K562 (cell line): ENCODE measurements at regions not wholly inside any gene's neighbourhood (a gene's known extent, or its start where the extent isn't known, plus 50 kb on each side); places are given as distances from the start of the nearest gene placed in this dataset.

Experiments used
- CBFB ChIP-seq: sonication (generic); formaldehyde crosslinking; IDR thresholded peaks from 2 replicates; pipeline ENCODE4 v1.4.0; 2020; ENCODE audit warnings: mild to moderate bottlenecking, missing genetic modification reagents
- NEUROD1 ChIP-seq: fragments of 150-350 bp; IDR thresholded peaks from 2 replicates; pipeline ENCODE4 v1.6.1; 2014; ENCODE audit warnings: borderline replicate concordance, low read length, low read depth; ENCODE audit not compliant: partially characterized antibody
- SAFB2 ChIP-seq: fragments of 200-400 bp; formaldehyde crosslinking; IDR thresholded peaks from 2 replicates; pipeline ENCODE4 v1.6.1; 2018; ENCODE audit warnings: borderline replicate concordance, low read length, low read depth, moderate library complexity; ENCODE audit not compliant: severe bottlenecking
- TAF1 ChIP-seq: IDR thresholded peaks from 2 replicates; pipeline ENCODE4 v1.6.1; 2011; ENCODE audit warnings: mild to moderate bottlenecking, low read length, moderate library complexity; ENCODE audit not compliant: insufficient read depth, control insufficient read depth, severe bottlenecking; ENCODE audit errors: extremely low read depth
- TARDBP ChIP-seq: fragments of 450-650 bp; IDR thresholded peaks from 2 replicates; pipeline ENCODE4 v1.6.1; 2016
- ZKSCAN8 ChIP-seq: fragments of 200-800 bp; sonication (Bioruptor generic); IDR thresholded peaks from 2 replicates; pipeline ENCODE4 v1.6.1; 2016; ENCODE audit warnings: missing genetic modification characterization, missing compliant biosample characterization
- ZNF696 ChIP-seq: fragments of 250-450 bp; sonication (Bioruptor Pico); conservative IDR thresholded peaks from 2 replicates; pipeline ENCODE4 v1.4.0; 2020; ENCODE audit warnings: mild to moderate bottlenecking, moderate library complexity
- ZSCAN29 ChIP-seq: fragments of 450-650 bp; IDR thresholded peaks from 2 replicates; pipeline ENCODE4 v1.6.1; 2017
- TF ChIP-seq, protein P1 (sequence below): fragments of 250-450 bp; sonication (Bioruptor Pico); IDR thresholded peaks from 2 replicates; pipeline ENCODE4 v1.8.0; 2021; ENCODE audit warnings: moderate library complexity, mild to moderate bottlenecking, inconsistent platforms
- TF ChIP-seq, protein P2 (sequence below): fragments of 450-650 bp; IDR thresholded peaks from 2 replicates; pipeline ENCODE4 v1.6.1; 2016; ENCODE audit warnings: antibody characterized with exemption
- TF ChIP-seq, protein P3 (sequence below): fragments of 450-650 bp; IDR thresholded peaks from 2 replicates; pipeline ENCODE4 v1.6.1; 2018; ENCODE audit warnings: mild to moderate bottlenecking, low read depth; ENCODE audit not compliant: partially characterized antibody
- TF ChIP-seq, protein P4 (sequence below), 2 experiments: IDR thresholded peaks in 1 of 2; conservative IDR thresholded peaks in 1 of 2; 2 replicates each; pipeline ENCODE4 v1.6.1; 2016; ENCODE audit warnings: low read depth in 2 of 2, mild to moderate bottlenecking in 1 of 2, missing compliant biosample characterization in 1 of 2, missing genetic modification characterization in 1 of 2, moderate library complexity in 1 of 2
- TF ChIP-seq, protein P5 (sequence below): fragments of 450-650 bp; IDR thresholded peaks from 2 replicates; pipeline ENCODE4 v1.6.1; 2017; ENCODE audit warnings: antibody characterized with exemption, mild to moderate bottlenecking
- TF ChIP-seq, protein P6 (sequence below): fragments of 450-650 bp; IDR thresholded peaks from 2 replicates; pipeline ENCODE4 v1.6.1; 2016

DNA sequence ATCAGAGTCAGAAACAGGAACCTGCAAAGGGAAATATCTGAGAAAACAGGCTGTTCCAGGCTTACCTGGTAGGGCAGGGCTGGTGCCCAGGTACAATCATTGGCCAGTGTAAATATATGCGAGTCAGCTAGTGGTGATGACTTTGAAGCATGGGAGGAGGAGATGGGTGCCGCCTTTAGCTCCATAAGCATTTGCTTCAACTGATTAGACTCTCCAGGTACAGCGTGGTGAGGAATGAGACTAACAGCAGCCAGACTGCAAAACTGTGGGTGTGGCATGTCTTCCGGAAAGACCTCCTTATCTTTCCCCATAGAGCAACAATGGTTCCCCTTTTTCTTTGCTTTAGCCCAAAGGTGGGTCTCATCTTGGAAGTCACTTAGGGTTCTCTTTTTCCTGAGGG lies 137.2 kb downstream of the LRIG2 start (continued):
- TF ChIP-seq, protein P1, sequence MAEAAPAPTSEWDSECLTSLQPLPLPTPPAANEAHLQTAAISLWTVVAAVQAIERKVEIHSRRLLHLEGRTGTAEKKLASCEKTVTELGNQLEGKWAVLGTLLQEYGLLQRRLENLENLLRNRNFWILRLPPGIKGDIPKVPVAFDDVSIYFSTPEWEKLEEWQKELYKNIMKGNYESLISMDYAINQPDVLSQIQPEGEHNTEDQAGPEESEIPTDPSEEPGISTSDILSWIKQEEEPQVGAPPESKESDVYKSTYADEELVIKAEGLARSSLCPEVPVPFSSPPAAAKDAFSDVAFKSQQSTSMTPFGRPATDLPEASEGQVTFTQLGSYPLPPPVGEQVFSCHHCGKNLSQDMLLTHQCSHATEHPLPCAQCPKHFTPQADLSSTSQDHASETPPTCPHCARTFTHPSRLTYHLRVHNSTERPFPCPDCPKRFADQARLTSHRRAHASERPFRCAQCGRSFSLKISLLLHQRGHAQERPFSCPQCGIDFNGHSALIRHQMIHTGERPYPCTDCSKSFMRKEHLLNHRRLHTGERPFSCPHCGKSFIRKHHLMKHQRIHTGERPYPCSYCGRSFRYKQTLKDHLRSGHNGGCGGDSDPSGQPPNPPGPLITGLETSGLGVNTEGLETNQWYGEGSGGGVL (CRISPR knock-in tag), result no peak
- TF ChIP-seq CBFB (CRISPR knock-in tag) (no peak), NEUROD1 (no peak), TARDBP (no peak), SAFB2 (no peak), TAF1 (no peak), ZNF696 (CRISPR knock-in tag) (no peak), ZSCAN29 (no peak), ZKSCAN8 (CRISPR knock-in tag) (no peak)
- TF ChIP-seq, protein P2, sequence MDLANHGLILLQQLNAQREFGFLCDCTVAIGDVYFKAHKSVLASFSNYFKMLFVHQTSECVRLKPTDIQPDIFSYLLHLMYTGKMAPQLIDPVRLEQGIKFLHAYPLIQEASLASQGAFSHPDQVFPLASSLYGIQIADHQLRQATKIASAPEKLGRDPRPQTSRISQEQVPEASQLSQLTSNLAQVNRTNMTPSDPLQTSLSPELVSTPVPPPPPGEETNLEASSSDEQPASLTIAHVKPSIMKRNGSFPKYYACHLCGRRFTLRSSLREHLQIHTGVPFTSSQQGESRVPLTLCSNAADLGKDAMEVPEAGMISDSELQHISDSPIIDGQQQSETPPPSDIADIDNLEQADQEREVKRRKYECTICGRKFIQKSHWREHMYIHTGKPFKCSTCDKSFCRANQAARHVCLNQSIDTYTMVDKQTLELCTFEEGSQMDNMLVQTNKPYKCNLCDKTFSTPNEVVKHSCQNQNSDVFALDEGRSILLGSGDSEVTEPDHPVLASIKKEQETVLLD, result peak; percentile 15; the same call in 1 of the 2 replicates
- TF ChIP-seq, protein P3, sequence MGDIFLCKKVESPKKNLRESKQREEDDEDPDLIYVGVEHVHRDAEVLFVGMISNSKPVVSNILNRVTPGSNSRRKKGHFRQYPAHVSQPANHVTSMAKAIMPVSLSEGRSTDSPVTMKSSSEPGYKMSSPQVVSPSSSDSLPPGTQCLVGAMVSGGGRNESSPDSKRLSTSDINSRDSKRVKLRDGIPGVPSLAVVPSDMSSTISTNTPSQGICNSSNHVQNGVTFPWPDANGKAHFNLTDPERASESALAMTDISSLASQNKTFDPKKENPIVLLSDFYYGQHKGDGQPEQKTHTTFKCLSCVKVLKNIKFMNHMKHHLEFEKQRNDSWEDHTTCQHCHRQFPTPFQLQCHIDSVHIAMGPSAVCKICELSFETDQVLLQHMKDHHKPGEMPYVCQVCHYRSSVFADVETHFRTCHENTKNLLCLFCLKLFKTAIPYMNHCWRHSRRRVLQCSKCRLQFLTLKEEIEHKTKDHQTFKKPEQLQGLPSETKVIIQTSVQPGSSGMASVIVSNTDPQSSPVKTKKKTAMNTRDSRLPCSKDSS, result no peak
- TF ChIP-seq, protein P4, sequence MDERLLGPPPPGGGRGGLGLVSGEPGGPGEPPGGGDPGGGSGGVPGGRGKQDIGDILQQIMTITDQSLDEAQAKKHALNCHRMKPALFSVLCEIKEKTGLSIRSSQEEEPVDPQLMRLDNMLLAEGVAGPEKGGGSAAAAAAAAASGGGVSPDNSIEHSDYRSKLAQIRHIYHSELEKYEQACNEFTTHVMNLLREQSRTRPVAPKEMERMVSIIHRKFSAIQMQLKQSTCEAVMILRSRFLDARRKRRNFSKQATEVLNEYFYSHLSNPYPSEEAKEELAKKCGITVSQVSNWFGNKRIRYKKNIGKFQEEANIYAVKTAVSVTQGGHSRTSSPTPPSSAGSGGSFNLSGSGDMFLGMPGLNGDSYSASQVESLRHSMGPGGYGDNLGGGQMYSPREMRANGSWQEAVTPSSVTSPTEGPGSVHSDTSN (CRISPR knock-in tag; IDR thresholded peaks at IDR 0.05; ENCODE audit: low read depth), result no peak
- TF ChIP-seq, protein P4 (tag; conservative IDR thresholded peaks at IDR 0.05; ENCODE audit: low read depth), result no peak
- TF ChIP-seq, protein P5, sequence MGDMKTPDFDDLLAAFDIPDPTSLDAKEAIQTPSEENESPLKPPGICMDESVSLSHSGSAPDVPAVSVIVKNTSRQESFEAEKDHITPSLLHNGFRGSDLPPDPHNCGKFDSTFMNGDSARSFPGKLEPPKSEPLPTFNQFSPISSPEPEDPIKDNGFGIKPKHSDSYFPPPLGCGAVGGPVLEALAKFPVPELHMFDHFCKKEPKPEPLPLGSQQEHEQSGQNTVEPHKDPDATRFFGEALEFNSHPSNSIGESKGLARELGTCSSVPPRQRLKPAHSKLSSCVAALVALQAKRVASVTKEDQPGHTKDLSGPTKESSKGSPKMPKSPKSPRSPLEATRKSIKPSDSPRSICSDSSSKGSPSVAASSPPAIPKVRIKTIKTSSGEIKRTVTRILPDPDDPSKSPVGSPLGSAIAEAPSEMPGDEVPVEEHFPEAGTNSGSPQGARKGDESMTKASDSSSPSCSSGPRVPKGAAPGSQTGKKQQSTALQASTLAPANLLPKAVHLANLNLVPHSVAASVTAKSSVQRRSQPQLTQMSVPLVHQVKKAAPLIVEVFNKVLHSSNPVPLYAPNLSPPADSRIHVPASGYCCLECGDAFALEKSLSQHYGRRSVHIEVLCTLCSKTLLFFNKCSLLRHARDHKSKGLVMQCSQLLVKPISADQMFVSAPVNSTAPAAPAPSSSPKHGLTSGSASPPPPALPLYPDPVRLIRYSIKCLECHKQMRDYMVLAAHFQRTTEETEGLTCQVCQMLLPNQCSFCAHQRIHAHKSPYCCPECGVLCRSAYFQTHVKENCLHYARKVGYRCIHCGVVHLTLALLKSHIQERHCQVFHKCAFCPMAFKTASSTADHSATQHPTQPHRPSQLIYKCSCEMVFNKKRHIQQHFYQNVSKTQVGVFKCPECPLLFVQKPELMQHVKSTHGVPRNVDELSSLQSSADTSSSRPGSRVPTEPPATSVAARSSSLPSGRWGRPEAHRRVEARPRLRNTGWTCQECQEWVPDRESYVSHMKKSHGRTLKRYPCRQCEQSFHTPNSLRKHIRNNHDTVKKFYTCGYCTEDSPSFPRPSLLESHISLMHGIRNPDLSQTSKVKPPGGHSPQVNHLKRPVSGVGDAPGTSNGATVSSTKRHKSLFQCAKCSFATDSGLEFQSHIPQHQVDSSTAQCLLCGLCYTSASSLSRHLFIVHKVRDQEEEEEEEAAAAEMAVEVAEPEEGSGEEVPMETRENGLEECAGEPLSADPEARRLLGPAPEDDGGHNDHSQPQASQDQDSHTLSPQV, result no peak
- TF ChIP-seq, protein P6, sequence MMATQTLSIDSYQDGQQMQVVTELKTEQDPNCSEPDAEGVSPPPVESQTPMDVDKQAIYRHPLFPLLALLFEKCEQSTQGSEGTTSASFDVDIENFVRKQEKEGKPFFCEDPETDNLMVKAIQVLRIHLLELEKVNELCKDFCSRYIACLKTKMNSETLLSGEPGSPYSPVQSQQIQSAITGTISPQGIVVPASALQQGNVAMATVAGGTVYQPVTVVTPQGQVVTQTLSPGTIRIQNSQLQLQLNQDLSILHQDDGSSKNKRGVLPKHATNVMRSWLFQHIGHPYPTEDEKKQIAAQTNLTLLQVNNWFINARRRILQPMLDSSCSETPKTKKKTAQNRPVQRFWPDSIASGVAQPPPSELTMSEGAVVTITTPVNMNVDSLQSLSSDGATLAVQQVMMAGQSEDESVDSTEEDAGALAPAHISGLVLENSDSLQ, result no peak
